Neural cell (in vitro differentiated cells): ENCODE measurements at regions not wholly inside any gene's neighbourhood (a gene's known extent, or its start where the extent isn't known, plus 50 kb on each side); places are given as distances from the start of the nearest gene placed in this dataset.

Source experiments
- H2AFZ ChIP-seq: fragments of 200-600, 300-800 bp; sonication (generic), shearing (Covaris generic); 2 replicates; pipeline ENCODE4 v1.6.0; 2014; ENCODE audit warnings: low read depth, mild to moderate bottlenecking, antibody characterized with exemption, low read length, moderate library complexity
- H3F3A ChIP-seq: fragments of 200-600 bp; shearing (Covaris generic); 2 replicates; pipeline ENCODE4 v1.6.1; 2016; ENCODE audit warnings: mild to moderate bottlenecking, moderate library complexity, mixed read lengths, antibody characterized with exemption, low read length; ENCODE audit not compliant: insufficient read depth, poor library complexity, severe bottlenecking
- H3K27ac ChIP-seq: fragments of 200-600, 300-800 bp; sonication (generic), shearing (Covaris generic); 2 replicates; pipeline ENCODE4 v1.5.1; 2014; ENCODE audit warnings: mild to moderate bottlenecking, low read length, moderate library complexity
- H3K27me3 ChIP-seq: fragments of 300-800, 200-600 bp; sonication (generic), shearing (Covaris generic); 2 replicates; pipeline ENCODE4 v1.6.0; 2014; ENCODE audit warnings: mild to moderate bottlenecking, low read depth, low read length, moderate library complexity; ENCODE audit not compliant: insufficient read depth
- H3K36me3 ChIP-seq: fragments of 300-800, 200-600 bp; sonication (generic), shearing (Covaris generic); 2 replicates; pipeline ENCODE4 v1.5.1; 2014; ENCODE audit warnings: mild to moderate bottlenecking, antibody characterized with exemption, low read length, moderate library complexity; ENCODE audit not compliant: insufficient read depth
- H3K4me2 ChIP-seq: fragments of 300-800, 200-600 bp; sonication (generic), shearing (Covaris generic); 2 replicates; pipeline ENCODE4 v1.6.0; 2014; ENCODE audit warnings: mild to moderate bottlenecking, low read length
- H3K4me3 ChIP-seq: fragments of 300-800, 200-600 bp; sonication (generic), shearing (Covaris generic); 2 replicates; pipeline ENCODE4 v1.5.1; 2014; ENCODE audit warnings: mild to moderate bottlenecking, low read length, moderate library complexity
- H3K79me2 ChIP-seq: fragments of 200-600 bp; shearing (Covaris generic); replicated peaks from 2 replicates; pipeline ENCODE4 v1.6.0; 2014; ENCODE audit warnings: mild to moderate bottlenecking, low read length, moderate library complexity; ENCODE audit not compliant: insufficient read depth
- H3K9ac ChIP-seq: fragments of 300-800, 200-600 bp; sonication (generic), shearing (Covaris generic); 2 replicates; pipeline ENCODE4 v1.6.1; 2016; ENCODE audit warnings: mild to moderate bottlenecking, low read length, mixed read lengths
- H3K9me2 ChIP-seq: fragments of 200-600 bp; shearing (Covaris generic); 2 replicates; pipeline ENCODE4 v1.6.1; 2016; ENCODE audit warnings: mild to moderate bottlenecking, low read length, mixed read lengths; ENCODE audit not compliant: insufficient read depth
- H3K9me3 ChIP-seq: fragments of 200-600, 300-800 bp; sonication (generic), shearing (Covaris generic); 2 replicates; pipeline ENCODE4 v1.6.1; 2016; ENCODE audit warnings: mild to moderate bottlenecking, mixed run types, low read length, moderate library complexity, mixed read lengths
- H4K20me1 ChIP-seq: fragments of 200-600 bp; shearing (Covaris generic); 2 replicates; pipeline ENCODE4 v1.6.1; 2016; ENCODE audit warnings: mild to moderate bottlenecking, mixed run types; ENCODE audit not compliant: insufficient read depth
- CTCF ChIP-seq: fragments of 450-650 bp; IDR thresholded peaks from 2 replicates; pipeline ENCODE4 v1.5.1; 2014; ENCODE audit warnings: antibody characterized with exemption, mild to moderate bottlenecking, moderate library complexity; ENCODE audit not compliant: poor library complexity, severe bottlenecking
- EP300 ChIP-seq: fragments of 450-650 bp; conservative IDR thresholded peaks from 2 replicates; pipeline ENCODE4 v1.6.1; 2014; ENCODE audit warnings: antibody characterized with exemption, mild to moderate bottlenecking, moderate library complexity; ENCODE audit not compliant: poor library complexity, severe bottlenecking
- EZH2 ChIP-seq: fragments of 200-600, 300-800 bp; shearing (Covaris generic), sonication (generic); IDR thresholded peaks from 2 replicates; pipeline ENCODE4 v1.6.1; 2014; ENCODE audit warnings: antibody characterized with exemption, low read length, borderline replicate concordance, mild to moderate bottlenecking; ENCODE audit not compliant: insufficient read depth, poor library complexity, severe bottlenecking
- MXI1 ChIP-seq: fragments of 450-650 bp; conservative IDR thresholded peaks from 2 replicates; pipeline ENCODE4 v1.6.1; 2014; ENCODE audit warnings: antibody characterized with exemption, mild to moderate bottlenecking; ENCODE audit not compliant: poor library complexity, severe bottlenecking
- POLR2AphosphoS5 ChIP-seq: IDR thresholded peaks from 2 replicates; pipeline ENCODE4 v1.6.1; 2012
- RAD21 ChIP-seq: fragments of 450-650 bp; conservative IDR thresholded peaks from 2 replicates; pipeline ENCODE4 v1.6.1; 2014; ENCODE audit warnings: antibody characterized with exemption, mild to moderate bottlenecking, moderate library complexity
- SMC3 ChIP-seq: fragments of 450-650 bp; conservative IDR thresholded peaks from 2 replicates; pipeline ENCODE4 v1.6.1; 2014; ENCODE audit warnings: antibody characterized with exemption, mild to moderate bottlenecking, moderate library complexity; ENCODE audit not compliant: poor library complexity
- TAF1 ChIP-seq: IDR thresholded peaks from 2 replicates; pipeline ENCODE4 v1.6.1; 2012; ENCODE audit warnings: low read depth
- TF ChIP-seq, protein P1 (sequence below): IDR thresholded peaks from 2 replicates; pipeline ENCODE4 v1.6.1; 2012; ENCODE audit warnings: borderline replicate concordance

DNA sequence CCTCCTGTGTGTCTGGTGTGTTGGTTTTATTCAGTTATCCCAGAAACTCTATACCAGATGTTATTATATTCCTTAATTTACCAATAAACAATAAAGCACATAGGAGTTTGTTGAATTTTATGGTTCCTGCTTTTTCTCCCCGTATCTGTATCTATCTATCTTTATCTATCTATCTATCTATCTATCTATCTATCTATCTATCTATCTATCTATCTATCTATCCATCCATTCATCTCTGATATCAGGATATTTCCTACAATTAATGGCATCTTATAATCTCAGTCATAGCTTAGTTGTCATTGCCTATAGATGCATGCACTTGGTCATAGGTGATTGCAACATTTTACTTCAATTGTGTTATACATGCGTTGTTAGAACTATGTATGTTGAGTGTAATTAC lies 500.2 kb upstream of the ZEB2 start:
- no peak overlapping the region for H3K4me3 ChIP-seq
- H3K9ac ChIP-seq: no peak overlapping the region
- no peaks in the 10 kb centered on the region for H3K9me2 ChIP-seq
- H4K20me1 ChIP-seq: no peaks in the 10 kb centered on the region
- no peaks in the 10 kb centered on the region for H3F3A ChIP-seq
- no peak overlapping the region for H3K27ac ChIP-seq
- no peaks in the 10 kb centered on the region for H3K36me3 ChIP-seq
- H3K79me2 ChIP-seq: no peaks in the 10 kb centered on the region
- TF ChIP-seq MXI1 (no peak), EZH2 (no peak), TAF1 (no peak), POLR2AphosphoS5 (no peak), RAD21 (no peak), EP300 (no peak), CTCF (no peak), SMC3 (no peak)
- TF ChIP-seq, protein P1, sequence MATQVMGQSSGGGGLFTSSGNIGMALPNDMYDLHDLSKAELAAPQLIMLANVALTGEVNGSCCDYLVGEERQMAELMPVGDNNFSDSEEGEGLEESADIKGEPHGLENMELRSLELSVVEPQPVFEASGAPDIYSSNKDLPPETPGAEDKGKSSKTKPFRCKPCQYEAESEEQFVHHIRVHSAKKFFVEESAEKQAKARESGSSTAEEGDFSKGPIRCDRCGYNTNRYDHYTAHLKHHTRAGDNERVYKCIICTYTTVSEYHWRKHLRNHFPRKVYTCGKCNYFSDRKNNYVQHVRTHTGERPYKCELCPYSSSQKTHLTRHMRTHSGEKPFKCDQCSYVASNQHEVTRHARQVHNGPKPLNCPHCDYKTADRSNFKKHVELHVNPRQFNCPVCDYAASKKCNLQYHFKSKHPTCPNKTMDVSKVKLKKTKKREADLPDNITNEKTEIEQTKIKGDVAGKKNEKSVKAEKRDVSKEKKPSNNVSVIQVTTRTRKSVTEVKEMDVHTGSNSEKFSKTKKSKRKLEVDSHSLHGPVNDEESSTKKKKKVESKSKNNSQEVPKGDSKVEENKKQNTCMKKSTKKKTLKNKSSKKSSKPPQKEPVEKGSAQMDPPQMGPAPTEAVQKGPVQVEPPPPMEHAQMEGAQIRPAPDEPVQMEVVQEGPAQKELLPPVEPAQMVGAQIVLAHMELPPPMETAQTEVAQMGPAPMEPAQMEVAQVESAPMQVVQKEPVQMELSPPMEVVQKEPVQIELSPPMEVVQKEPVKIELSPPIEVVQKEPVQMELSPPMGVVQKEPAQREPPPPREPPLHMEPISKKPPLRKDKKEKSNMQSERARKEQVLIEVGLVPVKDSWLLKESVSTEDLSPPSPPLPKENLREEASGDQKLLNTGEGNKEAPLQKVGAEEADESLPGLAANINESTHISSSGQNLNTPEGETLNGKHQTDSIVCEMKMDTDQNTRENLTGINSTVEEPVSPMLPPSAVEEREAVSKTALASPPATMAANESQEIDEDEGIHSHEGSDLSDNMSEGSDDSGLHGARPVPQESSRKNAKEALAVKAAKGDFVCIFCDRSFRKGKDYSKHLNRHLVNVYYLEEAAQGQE: no peak
- no peaks in the 10 kb centered on the region for H3K9me3 ChIP-seq
- H3K4me2 ChIP-seq: no peak overlapping the region
- no peaks in the 10 kb centered on the region for H3K27me3 ChIP-seq
- no peak overlapping the region for H2AFZ ChIP-seq

- H3F3A ChIP-seq: no peaks in the 10 kb centered on the region
- no peak overlapping the region for H2AFZ ChIP-seq
- H3K36me3 ChIP-seq: no peaks in the 10 kb centered on the region
- TF ChIP-seq POLR2AphosphoS5: no peak
- TF ChIP-seq EZH2: no peak
- H3K4me3 ChIP-seq: no peak overlapping the region
- no peak overlapping the region for H3K9ac ChIP-seq
- H4K20me1 ChIP-seq: no peaks in the 10 kb centered on the region
- no peak overlapping the region for H3K4me2 ChIP-seq
- no peaks in the 10 kb centered on the region for H3K9me2 ChIP-seq
- no peaks in the 10 kb centered on the region for H3K79me2 ChIP-seq
- no peak overlapping the region for H3K27ac ChIP-seq
- H3K27me3 ChIP-seq: no peaks in the 10 kb centered on the region
- no peaks in the 10 kb centered on the region for H3K9me3 ChIP-seq
Observed at GRCh38 chr2:145018502-145018901, 498.6 kb upstream of the ZEB2 start.

DNA sequence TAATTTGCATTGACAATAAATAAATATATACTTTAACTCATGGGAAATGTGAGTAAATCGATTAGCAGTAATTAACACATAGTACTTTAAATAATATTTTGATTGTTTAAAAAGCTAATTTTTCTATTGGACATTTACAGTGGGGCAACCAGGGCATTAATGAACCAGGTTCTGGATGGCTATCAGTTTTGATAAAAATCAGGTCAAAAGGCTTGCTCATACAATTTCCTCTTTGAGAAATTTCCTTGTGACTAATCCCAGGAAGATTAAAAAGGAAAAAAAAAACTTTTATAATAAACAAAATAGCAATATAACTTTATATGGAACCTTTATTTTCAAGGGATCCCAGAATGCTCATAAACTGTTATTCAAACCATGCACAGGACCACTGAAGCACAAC lies 497.2 kb upstream of the ZEB2 start:
- Histone ChIP-seq H3K9me2 (no peaks in the 10 kb centered on the region), H3K9ac (no peak overlapping the region), H3K36me3 (no peaks in the 10 kb centered on the region), H2AFZ (no peak overlapping the region), H3F3A (no peaks in the 10 kb centered on the region), H4K20me1 (no peaks in the 10 kb centered on the region), H3K4me3 (no peak overlapping the region), H3K27ac (no peak overlapping the region), H3K79me2 (no peaks in the 10 kb centered on the region), H3K27me3 (no peaks in the 10 kb centered on the region), H3K4me2 (no peak overlapping the region), H3K9me3 (no peaks in the 10 kb centered on the region)
- TF ChIP-seq CTCF (no peak), EZH2 (no peak), SMC3 (no peak), EP300 (no peak), TAF1 (no peak), MXI1 (no peak), POLR2AphosphoS5 (no peak), RAD21 (no peak)
- TF ChIP-seq, protein P1: no peak
